IMR-90 (cell line): ENCODE measurements at regions not wholly inside any gene's neighbourhood (a gene's known extent, or its start where the extent isn't known, plus 50 kb on each side); places are given as distances from the start of the nearest gene placed in this dataset.

Experiments used
- ATAC-seq: fragments of 200-7000 bp; cut with Tn5 transposase; 2 replicates; pipeline ENCODE4 v1.9.1; 2020; ENCODE audit warnings: low read depth, mild to moderate bottlenecking, moderate library complexity
- BruUV-seq: library from RNA; stranded (reverse); fragments of 400-500 nt; replicated peaks from 2 replicates; lab custom pipeline; 2021; lab: Mats Ljungman, UMichigan
- CTCF ChIA-PET: fragments of 300-600 bp; formaldehyde crosslinking; extraction: SDS; loops from one replicate; lab custom pipeline; 2021; ENCODE audit warnings: antibody characterized with exemption; lab: Yijun Ruan, JAX
- POLR2A ChIA-PET: fragments of 300-600 bp; sonication (Branson Sonifier 250); formaldehyde crosslinking; loops from one replicate; lab custom pipeline; 2022; ENCODE audit warnings: antibody characterized with exemption; ENCODE audit not compliant: unreplicated experiment; lab: Charles Lee
- DNase-seq: peaks from one replicate; pipeline ENCODE4 v3.0.0; 2013
- H2AFZ ChIP-seq: replicated peaks from 2 replicates; pipeline ENCODE3; 2013; ENCODE audit warnings: low read length, mild to moderate bottlenecking; ENCODE audit not compliant: poor library complexity
- H2AK5ac ChIP-seq: 2 replicates; pipeline ENCODE4 v1.6.1; 2013; ENCODE audit warnings: low read depth, low read length, inconsistent platforms
- H2AK9ac ChIP-seq: replicated peaks from 2 replicates; pipeline ENCODE3; 2013; ENCODE audit warnings: mild to moderate bottlenecking, low read depth, low read length, moderate library complexity; ENCODE audit not compliant: poor library complexity
- H2BK120ac ChIP-seq: 2 replicates; pipeline ENCODE4 v1.6.1; 2013; ENCODE audit warnings: low read depth, low read length, inconsistent platforms
- H2BK15ac ChIP-seq: 3 replicates; pipeline ENCODE4 v1.6.1; 2013; ENCODE audit warnings: low read depth, low read length, inconsistent platforms
- H2BK20ac ChIP-seq: 2 replicates; pipeline ENCODE4 v1.6.1; 2013; ENCODE audit warnings: low read depth, mild to moderate bottlenecking, inconsistent platforms, low read length, moderate library complexity
- H2BK5ac ChIP-seq: 2 replicates; pipeline ENCODE4 v1.6.1; 2013; ENCODE audit warnings: mild to moderate bottlenecking, low read depth, low read length, inconsistent platforms; ENCODE audit not compliant: poor library complexity, severe bottlenecking
- H3K14ac ChIP-seq: replicated peaks from 2 replicates; pipeline ENCODE4 v1.6.1; 2013; ENCODE audit warnings: low read depth, low read length, inconsistent platforms
- H3K18ac ChIP-seq: 2 replicates; pipeline ENCODE4 v1.6.1; 2013; ENCODE audit warnings: low read depth, low read length, control low read depth
- H3K23ac ChIP-seq: 2 replicates; pipeline ENCODE4 v1.6.1; 2013; ENCODE audit warnings: low read depth, low read length, inconsistent platforms
- H3K27ac ChIP-seq: 2 replicates; pipeline ENCODE4 v1.5.1; 2013; ENCODE audit warnings: mild to moderate bottlenecking, control low read depth, low read length; ENCODE audit not compliant: insufficient read depth
- H3K27me3 ChIP-seq: 2 replicates; pipeline ENCODE4 v1.6.1; 2013; ENCODE audit warnings: low read length; ENCODE audit not compliant: control insufficient read depth, insufficient read depth
- H3K36me3 ChIP-seq: 2 replicates; pipeline ENCODE4 v1.6.1; 2013; ENCODE audit warnings: low read length, mixed read lengths; ENCODE audit not compliant: control insufficient read depth, insufficient read depth
- H3K4ac ChIP-seq: 2 replicates; pipeline ENCODE4 v1.6.1; 2013; ENCODE audit warnings: low read depth, low read length, inconsistent platforms
- H3K4me1 ChIP-seq: 2 replicates; pipeline ENCODE4 v1.6.1; 2013; ENCODE audit warnings: low read length, mixed read lengths; ENCODE audit not compliant: control insufficient read depth, insufficient read depth
- H3K4me2 ChIP-seq: 2 replicates; pipeline ENCODE4 v1.6.1; 2013; ENCODE audit warnings: low read depth, mild to moderate bottlenecking, control low read depth, low read length, moderate library complexity
- H3K4me3 ChIP-seq: 2 replicates; pipeline ENCODE4 v1.5.1; 2013; ENCODE audit warnings: low read depth, mild to moderate bottlenecking, control low read depth, low read length, moderate library complexity; ENCODE audit not compliant: insufficient read depth
- H3K56ac ChIP-seq: 2 replicates; pipeline ENCODE4 v1.6.1; 2013; ENCODE audit warnings: low read length, inconsistent platforms; ENCODE audit not compliant: insufficient read depth; ENCODE audit errors: extremely low read depth
- H3K79me1 ChIP-seq, 2 experiments: 2 replicates each; pipeline ENCODE4 v1.6.1; 2013; ENCODE audit warnings: low read length in 2 of 2, inconsistent platforms in 1 of 2, low read depth in 1 of 2
- H3K9ac ChIP-seq: 2 replicates; pipeline ENCODE4 v1.6.1; 2013; ENCODE audit warnings: low read depth, low read length, control low read depth
- H3K9me1 ChIP-seq: 2 replicates; pipeline ENCODE4 v1.6.1; 2013; ENCODE audit warnings: low read length, inconsistent platforms; ENCODE audit not compliant: insufficient read depth
- H3K9me3 ChIP-seq: 2 replicates; pipeline ENCODE4 v1.6.1; 2013; ENCODE audit warnings: low read length; ENCODE audit not compliant: control insufficient read depth, insufficient read depth
- H4K20me1 ChIP-seq: 2 replicates; pipeline ENCODE4 v1.6.1; 2013; ENCODE audit warnings: low read length, inconsistent platforms; ENCODE audit not compliant: insufficient read depth
- H4K5ac ChIP-seq: 2 replicates; pipeline ENCODE4 v1.6.1; 2013; ENCODE audit warnings: mild to moderate bottlenecking, low read depth, low read length, control low read depth
- H4K8ac ChIP-seq, 2 experiments: 2 replicates each; pipeline ENCODE4 v1.6.1; 2013; ENCODE audit warnings: low read depth in 2 of 2, low read length in 2 of 2, control low read depth in 1 of 2, inconsistent platforms in 1 of 2
- H4K91ac ChIP-seq: 2 replicates; pipeline ENCODE4 v1.6.1; 2013; ENCODE audit warnings: low read depth, low read length, inconsistent platforms; ENCODE audit not compliant: insufficient read depth
- CEBPB ChIP-seq: IDR thresholded peaks from 2 replicates; pipeline ENCODE4 v1.6.1; 2012; ENCODE audit warnings: low read depth, low read length, improper control_type of control experiment
- CHD1 ChIP-seq: IDR thresholded peaks from 2 replicates; pipeline ENCODE4 v1.6.1; 2012; ENCODE audit warnings: low read depth, low read length, improper control_type of control experiment
- MXI1 ChIP-seq: IDR thresholded peaks from 2 replicates; pipeline ENCODE4 v1.6.1; 2012; ENCODE audit warnings: low read depth, mild to moderate bottlenecking, low read length, moderate library complexity, borderline replicate concordance
- POLR2A ChIP-seq: IDR thresholded peaks from 2 replicates; pipeline ENCODE4 v1.6.1; 2012; ENCODE audit warnings: mild to moderate bottlenecking, low read depth, low read length
- SMC3 ChIP-seq: fragments of 150-350 bp; IDR thresholded peaks from 2 replicates; pipeline ENCODE4 v1.6.1; 2016; ENCODE audit warnings: low read depth, mild to moderate bottlenecking, antibody characterized with exemption, low read length, moderate library complexity
- WGBS, 2 experiments: methylation state at CpG; one replicate each; pipeline versions ENCODE4 v1.1.5 to v1.1.7; 2013; ENCODE audit warnings: missing lambda C conversion rate in 2 of 2; ENCODE audit not compliant: insufficient read length in 1 of 2; ENCODE audit errors: extremely low coverage in 2 of 2; 5-methylcytosine and 5-hydroxymethylcytosine counted together
- dilution Hi-C: fragments of 300-500 bp; cut with HindIII; formaldehyde crosslinking; loops from one replicate; pipeline ENCODE4 v1.14.3; 2018; ENCODE audit warnings: low sequenced_read_pairs; ENCODE audit not compliant: unreplicated experiment
- in situ Hi-C: fragments of 300-500 bp; cut with MboI; formaldehyde crosslinking; loops from 3 replicates; pipeline ENCODE4 v1.14.3; 2019; ENCODE audit warnings: low sequenced_read_pairs, inconsistent platforms, mixed read lengths
- intact Hi-C: fragments of 100-400 bp; cut with micrococcal nuclease; formaldehyde crosslinking; loops from 2 replicates; pipeline ENCODE4 v1.10.0; 2022
- TF ChIP-seq, protein P1 (sequence below): fragments of 150-350 bp; IDR thresholded peaks from 2 replicates; pipeline ENCODE4 v1.6.1; 2016; ENCODE audit warnings: low read depth, mild to moderate bottlenecking, low read length, moderate library complexity, borderline replicate concordance

DNA sequence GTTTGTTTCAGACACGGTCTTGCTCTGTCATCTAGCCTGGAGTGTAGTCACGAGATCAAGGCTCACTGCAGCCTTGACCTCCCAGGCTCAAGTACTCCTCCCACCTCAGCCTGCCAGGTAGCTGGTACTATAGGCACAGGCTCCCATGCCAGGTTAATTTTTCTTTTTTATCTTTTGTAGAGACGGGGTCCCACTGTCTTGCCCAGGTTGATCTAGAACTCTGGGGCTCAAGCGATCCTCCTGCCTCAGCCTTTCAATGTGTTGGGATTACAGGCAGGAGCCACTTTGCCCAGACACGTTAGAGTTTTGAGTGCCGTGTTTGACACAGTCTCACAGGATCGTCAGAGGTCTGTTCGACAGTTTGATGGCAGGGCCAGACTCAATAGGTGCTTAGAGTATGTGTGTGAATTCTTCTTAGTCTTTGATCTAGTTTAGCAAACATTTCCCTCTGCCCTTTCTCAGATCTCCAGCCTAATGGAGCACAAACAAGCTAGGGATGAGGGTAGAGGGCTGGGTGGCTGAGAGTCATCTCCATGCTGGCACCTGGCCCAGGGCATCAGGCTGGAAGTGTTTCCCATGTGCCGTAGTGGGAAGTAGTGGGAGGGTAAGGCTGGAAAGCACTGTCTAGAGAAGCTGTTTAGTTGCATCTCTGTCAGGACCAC lies 66.1 kb upstream of the DLG1 start:
- 72% methylated on average over 4 of the region's 9 CpGs; no CpG with 5 or more reads in 1 of the 2 experiments for WGBS, 2 experiments

More for the DNA sequence above, 66.1 kb upstream of the DLG1 start:
- no peak overlapping the region for H2AK9ac ChIP-seq
- H2BK5ac ChIP-seq, result no peak overlapping the region
- H3K9me1 ChIP-seq, result peaks cover 7% of the 10 kb centered on the region; the same call in 1 of the 2 replicates
- H3K14ac ChIP-seq, result no peak overlapping the region
- H3K4me3 ChIP-seq, result no peak overlapping the region
- ATAC-seq (no peak), DNase-seq (no peak)
- H3K27ac ChIP-seq, result no peak overlapping the region
- H3K79me1 ChIP-seq, result no peaks in the 10 kb centered on the region
- intact Hi-C loops, result no loop called here
- no peak overlapping the region for H4K5ac ChIP-seq
- H2BK15ac ChIP-seq, result no peak overlapping the region
- H3K56ac ChIP-seq, result no peak overlapping the region
- no peak overlapping the region; the same call in 1 of the 2 replicates for H3K23ac ChIP-seq
- no peak overlapping the region for H3K4ac ChIP-seq
- no peak overlapping the region for H2BK120ac ChIP-seq
- no peak overlapping the region for H2AFZ ChIP-seq
- H4K8ac ChIP-seq, result no peak overlapping the region
- no peaks in the 10 kb centered on the region for H4K20me1 ChIP-seq
- no peak overlapping the region for H3K4me2 ChIP-seq
- no peak overlapping the region for H3K9ac ChIP-seq
- H3K4me1 ChIP-seq, result peaks cover 9% of the 10 kb centered on the region
- peak overlapping the region; percentile 44 for H2AK5ac ChIP-seq
- dilution Hi-C loops, result no loop called here
- H3K9me3 ChIP-seq, result peaks cover 4% of the 10 kb centered on the region
- POLR2A ChIA-PET, result no interaction called here
- CTCF ChIA-PET, result no interaction called here
- H3K18ac ChIP-seq, result no peak overlapping the region
- BruUV-seq, result no TSS peak
- peaks cover 14% of the 10 kb centered on the region for H3K27me3 ChIP-seq
- TF ChIP-seq CEBPB (no peak), SMC3 (no peak), MXI1 (no peak), POLR2A (no peak), CHD1 (no peak)
- TF ChIP-seq, protein P1, sequence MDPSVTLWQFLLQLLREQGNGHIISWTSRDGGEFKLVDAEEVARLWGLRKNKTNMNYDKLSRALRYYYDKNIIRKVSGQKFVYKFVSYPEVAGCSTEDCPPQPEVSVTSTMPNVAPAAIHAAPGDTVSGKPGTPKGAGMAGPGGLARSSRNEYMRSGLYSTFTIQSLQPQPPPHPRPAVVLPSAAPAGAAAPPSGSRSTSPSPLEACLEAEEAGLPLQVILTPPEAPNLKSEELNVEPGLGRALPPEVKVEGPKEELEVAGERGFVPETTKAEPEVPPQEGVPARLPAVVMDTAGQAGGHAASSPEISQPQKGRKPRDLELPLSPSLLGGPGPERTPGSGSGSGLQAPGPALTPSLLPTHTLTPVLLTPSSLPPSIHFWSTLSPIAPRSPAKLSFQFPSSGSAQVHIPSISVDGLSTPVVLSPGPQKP, result no peak
- no peak overlapping the region for H4K91ac ChIP-seq
- no peak overlapping the region for H2BK20ac ChIP-seq
- H3K36me3 ChIP-seq, result no peaks in the 10 kb centered on the region
- in situ Hi-C loops, result no loop called here
